Right atrium auricular region (tissue), 2 donors: ENCODE measurements at regions not wholly inside any gene's neighbourhood (a gene's known extent, or its start where the extent isn't known, plus 50 kb on each side); places are given as distances from the start of the nearest gene placed in this dataset.

Experiments
- DNase-seq: peaks from one replicate; pipeline ENCODE4 v3.0.0-alpha.2; 2019; ENCODE audit warnings: low spot score
- H3K27ac ChIP-seq, 2 donors: fragments of 200-600 bp; sonication (generic); 1 replicate in 1 of 2; 2 replicates in 1 of 2; pipeline ENCODE4 v1.5.1; 2016 to 2019
- H3K27me3 ChIP-seq, 2 donors: fragments of 200-600 bp; sonication (generic); one replicate each; pipeline versions ENCODE4 v1.5.1 to v1.6.0; 2017 to 2019
- H3K36me3 ChIP-seq: fragments of 200-600 bp; sonication (generic); one replicate; pipeline ENCODE4 v1.5.1; 2016
- H3K4me1 ChIP-seq, 2 donors: fragments of 200-600 bp; sonication (generic); one replicate each; pipeline versions ENCODE4 v1.5.1 to v1.6.0; 2017 to 2019
- H3K4me3 ChIP-seq, 2 donors: fragments of 200-600 bp; sonication (generic); 1 replicate in 1 of 2; 2 replicates in 1 of 2; pipeline ENCODE4 v1.5.1; 2017 to 2019; ENCODE audit warnings: mild to moderate bottlenecking in 1 of 2, moderate library complexity in 1 of 2
- H3K9me3 ChIP-seq, 2 donors: fragments of 200-600 bp; sonication (generic); one replicate each; pipeline ENCODE4 v1.5.1; 2019
- CTCF ChIP-seq, 2 donors: fragments of 200-600 bp; sonication (generic); IDR thresholded peaks; one replicate each; pipeline ENCODE4 v1.5.1; 2019; ENCODE audit warnings: antibody characterized with exemption in 2 of 2

GRCh38 chr3:117139681-117140080 lies 430.1 kb downstream of the TUSC7 start:
- TF ChIP-seq CTCF (IDR thresholded peaks at IDR 0.05): no peak
- DNase-seq: no peak
- H3K4me1 ChIP-seq: no peaks in the 10 kb centered on the region
- no peaks in the 10 kb centered on the region for H3K36me3 ChIP-seq
- H3K9me3 ChIP-seq: no peaks in the 10 kb centered on the region
- H3K27ac ChIP-seq: no peak overlapping the region
- no peak overlapping the region for H3K4me3 ChIP-seq
- no peaks in the 10 kb centered on the region for H3K27me3 ChIP-seq

- no peak overlapping the region for H3K4me3 ChIP-seq
- H3K4me1 ChIP-seq: no peaks in the 10 kb centered on the region
- no peak for DNase-seq
- no peaks in the 10 kb centered on the region for H3K9me3 ChIP-seq
- no peak overlapping the region for H3K27ac ChIP-seq
- H3K27me3 ChIP-seq: no peaks in the 10 kb centered on the region
- TF ChIP-seq CTCF (IDR thresholded peaks at IDR 0.05): no peak
- H3K36me3 ChIP-seq: no peaks in the 10 kb centered on the region
Observed at GRCh38 chr3:117141812-117142211, 432.2 kb downstream of the TUSC7 start.

GRCh38 chr3:117144853-117145252 lies 435.3 kb downstream of the TUSC7 start:
- TF ChIP-seq CTCF (IDR thresholded peaks at IDR 0.05): no peak
- H3K4me3 ChIP-seq: no peak overlapping the region
- no peak for DNase-seq
- no peaks in the 10 kb centered on the region for H3K36me3 ChIP-seq
- H3K4me1 ChIP-seq: no peaks in the 10 kb centered on the region
- H3K27me3 ChIP-seq: no peaks in the 10 kb centered on the region
- H3K27ac ChIP-seq: no peak overlapping the region
- H3K9me3 ChIP-seq: no peaks in the 10 kb centered on the region

- no peak for TF ChIP-seq CTCF (IDR thresholded peaks at IDR 0.05)
Observed at GRCh38 chr3:117145677-117146076, 436.1 kb downstream of the TUSC7 start.

GRCh38 chr3:117146571-117146970 lies 437.0 kb downstream of the TUSC7 start:
- H3K9me3 ChIP-seq: no peaks in the 10 kb centered on the region
- H3K27me3 ChIP-seq: no peaks in the 10 kb centered on the region
- no peak overlapping the region for H3K4me3 ChIP-seq
- no peak overlapping the region for H3K27ac ChIP-seq
- H3K4me1 ChIP-seq: no peaks in the 10 kb centered on the region
- H3K36me3 ChIP-seq: no peaks in the 10 kb centered on the region
- DNase-seq: no peak
- no peak for TF ChIP-seq CTCF (IDR thresholded peaks at IDR 0.05)

More at GRCh38 chr3:117145677-117146076, 436.1 kb downstream of the TUSC7 start:
- H3K9me3 ChIP-seq: no peaks in the 10 kb centered on the region
- H3K4me3 ChIP-seq: no peak overlapping the region
- H3K27ac ChIP-seq: no peak overlapping the region
- no peaks in the 10 kb centered on the region for H3K27me3 ChIP-seq
- no peak for DNase-seq
- H3K36me3 ChIP-seq: no peaks in the 10 kb centered on the region
- H3K4me1 ChIP-seq: no peaks in the 10 kb centered on the region

- no peak for DNase-seq
- Histone ChIP-seq H3K4me3 (no peak overlapping the region), H3K9me3 (no peaks in the 10 kb centered on the region), H3K27me3 (no peaks in the 10 kb centered on the region), H3K4me1 (no peaks in the 10 kb centered on the region), H3K27ac (no peak overlapping the region), H3K36me3 (no peaks in the 10 kb centered on the region)
- no peak for TF ChIP-seq CTCF (IDR thresholded peaks at IDR 0.05)
Observed at GRCh38 chr3:117149584-117149983, 440.0 kb downstream of the TUSC7 start.
